ENCODE measurements at regions not wholly inside any gene's neighbourhood (a gene's known extent, or its start where the extent isn't known, plus 50 kb on each side); places are given as distances from the start of the nearest gene placed in this dataset.

- CTCF ChIA-PET: no interaction called here
- Histone ChIP-seq H3K27me3 (ENCODE audit: insufficient read depth, low read length) (no peaks in the 10 kb centered on the region), H4K20me1 (ENCODE audit: insufficient read depth) (no peaks in the 10 kb centered on the region), H3K9me2 (ENCODE audit: insufficient read depth) (no peaks in the 10 kb centered on the region), H2AFZ (ENCODE audit: low read depth, low read length, poor library complexity, severe bottlenecking) (no peak overlapping the region), H3K4me1 (ENCODE audit: control insufficient read depth in 1 of 2, insufficient read depth in 2 of 2, low read length in 2 of 2) (peaks cover 3 to 58% of the 10 kb centered on the region in 2 experiments; a peak in 3 of 4 replicates), H3K36me3 (ENCODE audit: control insufficient read depth in 1 of 2, insufficient read depth in 2 of 2, low read length in 2 of 2) (no peaks in the 10 kb centered on the region), H3K27ac (ENCODE audit: low read depth, low read length) (no peak overlapping the region), H3K79me2 (ENCODE audit: insufficient read depth, low read length) (no peaks in the 10 kb centered on the region), H3K9me3 (ENCODE audit: control insufficient read depth in 1 of 2, insufficient read depth in 1 of 2, low read depth in 1 of 2, low read length in 2 of 2) (no peaks in the 10 kb centered on the region), H3K4me2 (ENCODE audit: low read length) (no peak overlapping the region), H3K9ac (ENCODE audit: low read length) (no peak overlapping the region), H3K4me3 (replicated peaks in 1 of 2; ENCODE audit: low read depth in 1 of 2, low read length in 2 of 2) (no peak overlapping the region)
- POLR2A ChIA-PET: interaction anchor here (0.5 kb wide), 1 partner anchor 10 kb away, joined by 4 read pairs; no protein-coding TSS in a partner anchor
- intact Hi-C loops (cut with micrococcal nuclease): no loop called here
- DNase-seq (ENCODE audit: low read depth, low spot score) (no peak), ATAC-seq (no peak)
- RAD21 ChIA-PET (ENCODE audit: low non-redundant PET in 1 of 2, low total read pairs in 2 of 2, uncharacterized antibody in 2 of 2, unreplicated experiment in 2 of 2): no interaction called here
- TF ChIP-seq YY1 (IDR thresholded peaks at IDR 0.05; ENCODE audit: extremely low read depth, insufficient replicate concordance, low read depth, low read length) (no peak), ELF1 (IDR thresholded peaks at IDR 0.05; ENCODE audit: borderline replicate concordance, low read depth) (no peak), SRF (IDR thresholded peaks at IDR 0.05; ENCODE audit: low read depth) (no peak), ZFX (IDR thresholded peaks at IDR 0.05) (no peak), EZH2 (IDR thresholded peaks at IDR 0.05) (no peak), POLR2AphosphoS5 (IDR thresholded peaks at IDR 0.05; ENCODE audit: low read depth, low read length) (no peak), SP1 (IDR thresholded peaks at IDR 0.05; ENCODE audit: low read depth) (no peak), FOSL1 (IDR thresholded peaks at IDR 0.05; ENCODE audit: low read depth) (no peak), POLR2A (IDR thresholded peaks at IDR 0.05; ENCODE audit: borderline replicate concordance, extremely low read depth, insufficient read depth, insufficient read length) (no peak), TCF7L2 (IDR thresholded peaks at IDR 0.05; ENCODE audit: borderline replicate concordance, extremely low read depth, insufficient read depth, insufficient read length) (no peak)
- TF ChIP-seq, protein P1, sequence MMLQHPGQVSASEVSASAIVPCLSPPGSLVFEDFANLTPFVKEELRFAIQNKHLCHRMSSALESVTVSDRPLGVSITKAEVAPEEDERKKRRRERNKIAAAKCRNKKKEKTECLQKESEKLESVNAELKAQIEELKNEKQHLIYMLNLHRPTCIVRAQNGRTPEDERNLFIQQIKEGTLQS (IDR thresholded peaks at IDR 0.05): no peak
- no TSS peak for BruUV-seq (replicated peaks)
These were observed 166.7 kb upstream of the PRKCQ start for GRCh38 chr10:6746782-6747181.

DNA sequence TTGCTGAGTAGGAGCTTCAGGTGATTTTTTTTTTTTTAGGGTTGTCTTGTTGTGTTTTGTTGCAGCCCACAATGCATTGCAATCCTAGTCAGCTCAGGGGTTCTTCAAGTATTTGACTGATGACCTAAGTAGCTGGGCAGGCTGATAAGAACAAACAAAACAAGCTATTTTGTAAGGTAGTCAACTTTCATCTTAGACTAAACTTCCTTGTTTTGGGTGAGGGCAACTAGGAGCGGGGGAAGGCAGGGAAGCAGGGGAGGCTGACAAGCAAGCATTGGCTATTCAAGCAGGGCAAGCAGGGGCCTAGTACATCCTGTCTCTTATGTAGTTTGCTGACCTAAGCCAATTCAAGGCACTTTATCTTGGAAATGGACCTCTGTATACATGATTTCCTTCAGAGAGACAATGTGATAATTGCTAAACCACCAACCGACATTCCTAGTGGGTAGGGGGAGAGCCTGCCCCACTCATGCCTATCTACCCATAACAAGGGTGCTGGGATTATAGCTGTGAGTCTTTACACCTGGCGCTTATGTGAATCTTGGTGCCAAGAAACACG lies 163.3 kb upstream of the PRKCQ start:
- DNase-seq (ENCODE audit: low read depth, low spot score): no peak
- intact Hi-C loops (cut with micrococcal nuclease): no loop called here
- TF ChIP-seq, protein P1 (IDR thresholded peaks at IDR 0.05): no peak
- TF ChIP-seq, protein P2, sequence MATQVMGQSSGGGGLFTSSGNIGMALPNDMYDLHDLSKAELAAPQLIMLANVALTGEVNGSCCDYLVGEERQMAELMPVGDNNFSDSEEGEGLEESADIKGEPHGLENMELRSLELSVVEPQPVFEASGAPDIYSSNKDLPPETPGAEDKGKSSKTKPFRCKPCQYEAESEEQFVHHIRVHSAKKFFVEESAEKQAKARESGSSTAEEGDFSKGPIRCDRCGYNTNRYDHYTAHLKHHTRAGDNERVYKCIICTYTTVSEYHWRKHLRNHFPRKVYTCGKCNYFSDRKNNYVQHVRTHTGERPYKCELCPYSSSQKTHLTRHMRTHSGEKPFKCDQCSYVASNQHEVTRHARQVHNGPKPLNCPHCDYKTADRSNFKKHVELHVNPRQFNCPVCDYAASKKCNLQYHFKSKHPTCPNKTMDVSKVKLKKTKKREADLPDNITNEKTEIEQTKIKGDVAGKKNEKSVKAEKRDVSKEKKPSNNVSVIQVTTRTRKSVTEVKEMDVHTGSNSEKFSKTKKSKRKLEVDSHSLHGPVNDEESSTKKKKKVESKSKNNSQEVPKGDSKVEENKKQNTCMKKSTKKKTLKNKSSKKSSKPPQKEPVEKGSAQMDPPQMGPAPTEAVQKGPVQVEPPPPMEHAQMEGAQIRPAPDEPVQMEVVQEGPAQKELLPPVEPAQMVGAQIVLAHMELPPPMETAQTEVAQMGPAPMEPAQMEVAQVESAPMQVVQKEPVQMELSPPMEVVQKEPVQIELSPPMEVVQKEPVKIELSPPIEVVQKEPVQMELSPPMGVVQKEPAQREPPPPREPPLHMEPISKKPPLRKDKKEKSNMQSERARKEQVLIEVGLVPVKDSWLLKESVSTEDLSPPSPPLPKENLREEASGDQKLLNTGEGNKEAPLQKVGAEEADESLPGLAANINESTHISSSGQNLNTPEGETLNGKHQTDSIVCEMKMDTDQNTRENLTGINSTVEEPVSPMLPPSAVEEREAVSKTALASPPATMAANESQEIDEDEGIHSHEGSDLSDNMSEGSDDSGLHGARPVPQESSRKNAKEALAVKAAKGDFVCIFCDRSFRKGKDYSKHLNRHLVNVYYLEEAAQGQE (IDR thresholded peaks at IDR 0.05; ENCODE audit: low read depth): no peak
- TF ChIP-seq CBX3 (IDR thresholded peaks at IDR 0.05; ENCODE audit: low read depth) (no peak), SIN3A (IDR thresholded peaks at IDR 0.05; ENCODE audit: low read depth) (no peak), CTCF (IDR thresholded peaks at IDR 0.05 in 2 of 3, conservative IDR thresholded peaks at IDR 0.05 in 1 of 3; ENCODE audit: borderline replicate concordance in 1 of 3, insufficient read depth in 1 of 3, low read depth in 2 of 3, low read length in 2 of 3) (no peak), JUND (IDR thresholded peaks at IDR 0.05) (no peak), FOSL1 (IDR thresholded peaks at IDR 0.05; ENCODE audit: low read depth) (no peak)

More for the DNA sequence above, 163.3 kb upstream of the PRKCQ start:
- no peak overlapping the region for H2AFZ ChIP-seq (ENCODE audit: low read depth, low read length, poor library complexity, severe bottlenecking)
- H3K4me2 ChIP-seq (ENCODE audit: low read length): no peak overlapping the region
- POLR2A ChIA-PET: no interaction called here
- no peak overlapping the region for H3K27ac ChIP-seq (ENCODE audit: low read depth, low read length)
- RAD21 ChIA-PET (ENCODE audit: low non-redundant PET in 1 of 2, low total read pairs in 2 of 2, uncharacterized antibody in 2 of 2, unreplicated experiment in 2 of 2): no interaction called here
- peaks cover 3 to 35% of the 10 kb centered on the region in 2 experiments; a peak in 3 of 4 replicates for H3K4me1 ChIP-seq (ENCODE audit: control insufficient read depth in 1 of 2, insufficient read depth in 2 of 2, low read length in 2 of 2)
- H3K9me2 ChIP-seq (ENCODE audit: insufficient read depth): no peaks in the 10 kb centered on the region
- no peaks in the 10 kb centered on the region for H3K9me3 ChIP-seq (ENCODE audit: control insufficient read depth in 1 of 2, insufficient read depth in 1 of 2, low read depth in 1 of 2, low read length in 2 of 2)
- no peak overlapping the region for H3K4me3 ChIP-seq (replicated peaks in 1 of 2; ENCODE audit: low read depth in 1 of 2, low read length in 2 of 2)
- H3K79me2 ChIP-seq (ENCODE audit: insufficient read depth, low read length): no peaks in the 10 kb centered on the region
- H4K20me1 ChIP-seq (ENCODE audit: insufficient read depth): no peaks in the 10 kb centered on the region
- H3K36me3 ChIP-seq (ENCODE audit: control insufficient read depth in 1 of 2, insufficient read depth in 2 of 2, low read length in 2 of 2): no peaks in the 10 kb centered on the region
- BruUV-seq (replicated peaks): no TSS peak
- CTCF ChIA-PET: no interaction called here
- ATAC-seq: no peak
- no peaks in the 10 kb centered on the region for H3K27me3 ChIP-seq (ENCODE audit: insufficient read depth, low read length)
- H3K9ac ChIP-seq (ENCODE audit: low read length): no peak overlapping the region

All from HCT116 (cell line).